Ishikawa (cell line): ENCODE measurements at regions not wholly inside any gene's neighbourhood (a gene's known extent, or its start where the extent isn't known, plus 50 kb on each side); places are given as distances from the start of the nearest gene placed in this dataset.

ENCODE experiments used
- CEBPB ChIP-seq: IDR thresholded peaks from 2 replicates; pipeline ENCODE4 v1.6.1; 2012
- CREB1 ChIP-seq: IDR thresholded peaks from 2 replicates; pipeline ENCODE4 v1.6.1; 2012; ENCODE audit warnings: low read depth
- EGR1 ChIP-seq: IDR thresholded peaks from 2 replicates; pipeline ENCODE4 v1.6.1; 2012
- EP300 ChIP-seq: IDR thresholded peaks from 2 replicates; pipeline ENCODE4 v1.6.1; 2012; ENCODE audit warnings: borderline replicate concordance
- FOXM1 ChIP-seq: IDR thresholded peaks from 2 replicates; pipeline ENCODE4 v1.6.1; 2012; ENCODE audit warnings: low read depth, borderline replicate concordance
- NFIC ChIP-seq: IDR thresholded peaks from 2 replicates; pipeline ENCODE4 v1.6.1; 2012
- RAD21 ChIP-seq: IDR thresholded peaks from 2 replicates; pipeline ENCODE4 v1.6.1; 2012; ENCODE audit warnings: low read depth
- TAF1 ChIP-seq: IDR thresholded peaks from 2 replicates; pipeline ENCODE4 v1.6.1; 2012; ENCODE audit warnings: low read depth, mild to moderate bottlenecking
- TCF12 ChIP-seq: IDR thresholded peaks from 2 replicates; pipeline ENCODE4 v1.6.1; 2012; ENCODE audit warnings: low read depth
- TEAD4 ChIP-seq: IDR thresholded peaks from 2 replicates; pipeline ENCODE4 v1.6.1; 2012
- YY1 ChIP-seq: IDR thresholded peaks from 2 replicates; pipeline ENCODE4 v1.6.1; 2012; ENCODE audit warnings: low read depth
- ZBTB7A ChIP-seq: IDR thresholded peaks from 2 replicates; pipeline ENCODE4 v1.6.1; 2012; ENCODE audit warnings: low read depth
- TF ChIP-seq, protein P1 (sequence below): IDR thresholded peaks from 2 replicates; pipeline ENCODE4 v1.6.1; 2012
- TF ChIP-seq, protein P2 (sequence below): IDR thresholded peaks from 2 replicates; pipeline ENCODE4 v1.6.1; 2012; ENCODE audit warnings: low read depth, mild to moderate bottlenecking
- TF ChIP-seq, protein P3 (sequence below): IDR thresholded peaks from 2 replicates; pipeline ENCODE4 v1.6.1; 2012

DNA sequence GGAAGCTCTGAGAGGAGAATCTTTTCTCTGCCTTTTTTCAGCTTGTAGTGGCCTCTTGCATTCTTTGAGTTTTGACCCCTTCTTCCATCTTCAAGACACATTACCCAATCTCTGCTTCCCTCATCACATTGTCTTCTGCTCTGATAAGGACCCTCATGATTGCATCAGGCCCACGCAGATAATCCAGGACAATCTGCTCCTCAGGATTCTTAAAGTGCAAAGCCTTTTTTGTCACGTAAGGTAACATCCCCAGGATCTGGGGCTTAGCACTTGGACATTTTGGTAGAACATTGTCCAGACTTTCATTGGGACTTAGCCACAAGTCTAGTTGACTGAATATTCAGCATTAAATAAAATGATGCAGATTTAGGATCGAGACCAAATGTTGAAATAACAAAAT, 521.2 kb downstream of the RMST start:
- TF ChIP-seq CREB1 (no peak), CEBPB (no peak), YY1 (no peak), FOXM1 (no peak), EGR1 (no peak), RAD21 (no peak), TEAD4 (no peak), NFIC (no peak), EP300 (no peak), TCF12 (no peak)
- TF ChIP-seq, protein P1, sequence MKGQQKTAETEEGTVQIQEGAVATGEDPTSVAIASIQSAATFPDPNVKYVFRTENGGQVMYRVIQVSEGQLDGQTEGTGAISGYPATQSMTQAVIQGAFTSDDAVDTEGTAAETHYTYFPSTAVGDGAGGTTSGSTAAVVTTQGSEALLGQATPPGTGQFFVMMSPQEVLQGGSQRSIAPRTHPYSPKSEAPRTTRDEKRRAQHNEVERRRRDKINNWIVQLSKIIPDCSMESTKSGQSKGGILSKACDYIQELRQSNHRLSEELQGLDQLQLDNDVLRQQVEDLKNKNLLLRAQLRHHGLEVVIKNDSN = no peak
- TF ChIP-seq, protein P2, sequence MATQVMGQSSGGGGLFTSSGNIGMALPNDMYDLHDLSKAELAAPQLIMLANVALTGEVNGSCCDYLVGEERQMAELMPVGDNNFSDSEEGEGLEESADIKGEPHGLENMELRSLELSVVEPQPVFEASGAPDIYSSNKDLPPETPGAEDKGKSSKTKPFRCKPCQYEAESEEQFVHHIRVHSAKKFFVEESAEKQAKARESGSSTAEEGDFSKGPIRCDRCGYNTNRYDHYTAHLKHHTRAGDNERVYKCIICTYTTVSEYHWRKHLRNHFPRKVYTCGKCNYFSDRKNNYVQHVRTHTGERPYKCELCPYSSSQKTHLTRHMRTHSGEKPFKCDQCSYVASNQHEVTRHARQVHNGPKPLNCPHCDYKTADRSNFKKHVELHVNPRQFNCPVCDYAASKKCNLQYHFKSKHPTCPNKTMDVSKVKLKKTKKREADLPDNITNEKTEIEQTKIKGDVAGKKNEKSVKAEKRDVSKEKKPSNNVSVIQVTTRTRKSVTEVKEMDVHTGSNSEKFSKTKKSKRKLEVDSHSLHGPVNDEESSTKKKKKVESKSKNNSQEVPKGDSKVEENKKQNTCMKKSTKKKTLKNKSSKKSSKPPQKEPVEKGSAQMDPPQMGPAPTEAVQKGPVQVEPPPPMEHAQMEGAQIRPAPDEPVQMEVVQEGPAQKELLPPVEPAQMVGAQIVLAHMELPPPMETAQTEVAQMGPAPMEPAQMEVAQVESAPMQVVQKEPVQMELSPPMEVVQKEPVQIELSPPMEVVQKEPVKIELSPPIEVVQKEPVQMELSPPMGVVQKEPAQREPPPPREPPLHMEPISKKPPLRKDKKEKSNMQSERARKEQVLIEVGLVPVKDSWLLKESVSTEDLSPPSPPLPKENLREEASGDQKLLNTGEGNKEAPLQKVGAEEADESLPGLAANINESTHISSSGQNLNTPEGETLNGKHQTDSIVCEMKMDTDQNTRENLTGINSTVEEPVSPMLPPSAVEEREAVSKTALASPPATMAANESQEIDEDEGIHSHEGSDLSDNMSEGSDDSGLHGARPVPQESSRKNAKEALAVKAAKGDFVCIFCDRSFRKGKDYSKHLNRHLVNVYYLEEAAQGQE = no peak

DNA sequence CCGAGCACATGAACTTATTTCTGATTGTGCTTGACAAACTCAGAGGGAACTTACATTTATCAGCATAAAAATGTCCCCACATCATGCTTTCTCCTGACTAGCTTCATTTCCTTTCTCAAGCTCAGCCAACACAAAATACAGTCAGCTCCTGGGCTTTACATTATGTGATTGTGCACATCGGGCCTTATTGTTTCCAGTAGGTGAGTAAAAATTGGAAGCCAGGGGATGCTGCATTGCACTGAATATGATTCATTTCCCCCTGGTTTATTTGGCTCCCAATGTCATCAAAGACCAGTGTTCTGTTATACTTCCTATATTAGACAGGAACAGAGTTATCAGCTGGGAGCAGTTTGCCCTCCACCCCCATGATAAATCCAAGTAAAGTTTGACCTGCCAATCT, 521.8 kb downstream of the RMST start:
- TF ChIP-seq EP300 = no peak
- no peak for TF ChIP-seq YY1
- no peak for TF ChIP-seq RAD21
- TF ChIP-seq TEAD4 = no peak
- TF ChIP-seq, protein P2 = no peak
- TF ChIP-seq EGR1 = no peak
- no peak for TF ChIP-seq CREB1
- TF ChIP-seq NFIC = no peak
- no peak for TF ChIP-seq ZBTB7A
- TF ChIP-seq, protein P3, sequence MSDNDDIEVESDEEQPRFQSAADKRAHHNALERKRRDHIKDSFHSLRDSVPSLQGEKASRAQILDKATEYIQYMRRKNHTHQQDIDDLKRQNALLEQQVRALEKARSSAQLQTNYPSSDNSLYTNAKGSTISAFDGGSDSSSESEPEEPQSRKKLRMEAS = no peak
- TF ChIP-seq TCF12 = no peak
- TF ChIP-seq TAF1 = no peak
- no peak for TF ChIP-seq FOXM1
- TF ChIP-seq, protein P1 = no peak
- no peak for TF ChIP-seq CEBPB

DNA sequence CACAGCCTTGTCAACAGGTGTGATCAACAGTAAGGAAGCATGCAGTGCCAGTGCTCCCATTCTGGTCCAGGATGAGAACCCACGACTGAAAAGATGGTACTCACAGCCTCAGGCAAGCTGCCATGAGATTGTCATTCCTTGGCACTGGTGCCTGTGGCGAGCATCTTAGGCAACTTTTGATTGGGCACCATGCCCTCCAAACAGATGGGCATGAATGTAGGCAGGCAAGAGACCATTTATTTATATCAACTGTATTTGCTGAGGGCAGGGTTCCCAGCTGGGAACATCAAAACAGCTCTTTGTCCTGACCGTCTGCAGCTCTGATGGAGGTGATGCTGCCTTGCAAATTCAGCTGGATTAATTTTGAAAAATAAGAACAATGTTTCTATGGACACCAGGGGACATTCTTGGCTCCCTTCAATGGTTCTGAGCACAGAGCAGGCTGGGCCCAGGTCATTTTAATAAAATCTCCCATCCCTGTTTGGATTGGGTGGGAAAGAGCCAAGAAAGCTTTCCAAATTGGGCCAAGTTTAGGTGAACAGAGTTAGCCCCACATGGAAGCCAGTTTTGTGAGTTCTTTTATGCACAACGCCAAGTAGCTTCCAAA, 522.5 kb downstream of the RMST start:
- TF ChIP-seq EGR1 (no peak), CREB1 (no peak), YY1 (no peak), TCF12 (no peak), RAD21 (no peak), CEBPB (no peak), TEAD4 (no peak), ZBTB7A (no peak), NFIC (no peak), EP300 (no peak)
- TF ChIP-seq, protein P3 = no peak
- TF ChIP-seq, protein P2 = no peak
- TF ChIP-seq, protein P1 = no peak

DNA sequence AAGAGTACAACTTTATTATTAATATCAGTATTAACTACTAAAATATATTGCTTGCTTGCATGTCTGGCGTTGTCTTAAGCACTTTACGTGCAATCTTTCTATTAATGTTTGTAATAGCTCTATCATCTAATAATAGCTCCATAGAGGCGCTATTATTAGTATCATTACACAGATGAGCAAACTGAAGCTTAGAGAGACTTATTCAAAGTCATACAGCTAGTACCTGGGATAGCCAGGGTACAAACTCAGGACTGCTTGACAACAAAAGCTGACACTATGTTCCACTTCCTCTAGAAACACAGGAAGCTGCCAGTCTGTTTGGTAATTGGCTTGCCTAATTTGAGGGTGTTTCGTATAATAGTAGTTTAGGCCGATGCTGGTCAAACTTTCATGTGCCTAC, 523.2 kb downstream of the RMST start:
- TF ChIP-seq, protein P3 = no peak
- TF ChIP-seq YY1 = no peak
- TF ChIP-seq TCF12 = no peak
- no peak for TF ChIP-seq FOXM1
- TF ChIP-seq CEBPB = no peak
- TF ChIP-seq EP300 = no peak
- TF ChIP-seq, protein P1 = no peak
- no peak for TF ChIP-seq NFIC
- TF ChIP-seq TAF1 = no peak
- TF ChIP-seq ZBTB7A = no peak
- TF ChIP-seq, protein P2 = no peak
- no peak for TF ChIP-seq RAD21
- TF ChIP-seq EGR1 = no peak
- no peak for TF ChIP-seq CREB1
- TF ChIP-seq TEAD4 = no peak
